GM19397 (cell line): ENCODE measurements at regions not wholly inside any gene's neighbourhood (a gene's known extent, or its start where the extent isn't known, plus 50 kb on each side); places are given as distances from the start of the nearest gene placed in this dataset.
"Not testable (repeated sequence)": the region's sequence is repeated elsewhere in the genome, so short reads cannot be mapped to it uniquely, and the experiment has no call there.

Experiments used
- ATAC-seq: cut with Tn5 transposase; IDR thresholded peaks from one replicate; pipeline ENCODE4 v1.9.1; 2021; ENCODE audit warnings: mild to moderate bottlenecking, moderate library complexity; ENCODE audit not compliant: unreplicated experiment

GRCh38 chr7:79513261-79513660, 59.8 kb upstream of the MAGI2 start:
- ATAC-seq: no peak

GRCh38 chr7:79512261-79512660, 58.8 kb upstream of the MAGI2 start:
- no peak for ATAC-seq

GRCh38 chr7:79511056-79511455, 57.6 kb upstream of the MAGI2 start:
- not testable (repeated sequence) for ATAC-seq

- no peak for ATAC-seq
Measured at GRCh38 chr7:79507131-79507530, 53.7 kb upstream of the MAGI2 start.

- no peak for ATAC-seq
Measured at GRCh38 chr7:79506481-79506880, 53.0 kb upstream of the MAGI2 start.

GRCh38 chr7:79504607-79505389, 51.3 kb upstream of the MAGI2 start:
- ATAC-seq: no peak
